ENCODE measurements at regions not wholly inside any gene's neighbourhood (a gene's known extent, or its start where the extent isn't known, plus 50 kb on each side); places are given as distances from the start of the nearest gene placed in this dataset.
"Not testable (repeated sequence)": the region's sequence is repeated elsewhere in the genome, so short reads cannot be mapped to it uniquely, and the experiment has no call there.

GRCh38 chr11:129704831-129705230, 110.8 kb upstream of the TMEM45B start:
- Mint-ChIP-seq H3K27me3 (peaks cover 12% of the 10 kb centered on the region), H3K4me1 (no peaks in the 10 kb centered on the region), H3K27ac (no peak overlapping the region), H3K4me3 (no peak overlapping the region), H3K9me3 (no peaks in the 10 kb centered on the region), H3K36me3 (no peaks in the 10 kb centered on the region)
- no peak for DNase-seq (ENCODE audit: low spot score in 2 of 2)
- no peak for ATAC-seq (ENCODE audit: low read depth)

GRCh38 chr11:129705341-129705740, 110.3 kb upstream of the TMEM45B start:
- no peaks in the 10 kb centered on the region for H3K4me1 Mint-ChIP-seq
- no peak overlapping the region for H3K27ac Mint-ChIP-seq
- no peak for DNase-seq (ENCODE audit: low spot score in 2 of 2)
- H3K9me3 Mint-ChIP-seq, result no peaks in the 10 kb centered on the region
- peaks cover 14% of the 10 kb centered on the region for H3K27me3 Mint-ChIP-seq
- no peak for ATAC-seq (ENCODE audit: low read depth)
- no peaks in the 10 kb centered on the region for H3K36me3 Mint-ChIP-seq
- no peak overlapping the region for H3K4me3 Mint-ChIP-seq

GRCh38 chr11:129705933-129706332, 109.7 kb upstream of the TMEM45B start:
- DNase-seq (ENCODE audit: low spot score in 2 of 2) (no peak), ATAC-seq (ENCODE audit: low read depth) (no peak)
- no peaks in the 10 kb centered on the region for H3K36me3 Mint-ChIP-seq
- H3K27me3 Mint-ChIP-seq, result peaks cover 11% of the 10 kb centered on the region
- H3K27ac Mint-ChIP-seq, result no peak overlapping the region
- no peaks in the 10 kb centered on the region for H3K9me3 Mint-ChIP-seq
- H3K4me1 Mint-ChIP-seq, result no peaks in the 10 kb centered on the region
- no peak overlapping the region for H3K4me3 Mint-ChIP-seq

- peaks cover 1% of the 10 kb centered on the region for H3K9me3 Mint-ChIP-seq
- DNase-seq (ENCODE audit: low spot score in 2 of 2), result no peak
- no peak for ATAC-seq (ENCODE audit: low read depth)
- peaks cover 6% of the 10 kb centered on the region for H3K27me3 Mint-ChIP-seq
- H3K36me3 Mint-ChIP-seq, result no peaks in the 10 kb centered on the region
- H3K27ac Mint-ChIP-seq, result no peak overlapping the region
- H3K4me1 Mint-ChIP-seq, result no peaks in the 10 kb centered on the region
- H3K4me3 Mint-ChIP-seq, result no peak overlapping the region
Measured at GRCh38 chr11:129709801-129710398, 105.7 kb upstream of the TMEM45B start.

DNA sequence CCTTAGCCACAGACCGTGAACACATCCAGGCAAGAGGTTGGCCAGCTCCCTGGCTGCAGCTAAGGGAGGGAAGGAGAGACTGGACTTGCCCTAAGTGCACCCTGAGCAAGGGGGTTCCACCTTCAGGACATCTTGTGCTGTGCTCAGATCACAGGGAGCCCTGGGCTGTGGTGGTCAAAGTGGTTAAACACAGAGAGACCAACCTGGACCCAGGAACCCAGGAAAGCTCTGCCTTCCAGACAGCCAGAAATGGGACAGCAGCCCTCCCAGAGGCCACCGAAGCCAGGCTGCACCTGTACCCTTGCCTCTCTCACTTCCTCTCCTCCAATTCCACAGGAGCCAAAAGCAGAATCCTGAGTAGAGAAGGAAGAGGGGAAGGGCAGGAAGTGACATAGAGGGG, 105.2 kb upstream of the TMEM45B start:
- ATAC-seq (ENCODE audit: low read depth), result no peak
- no peak overlapping the region for H3K27ac Mint-ChIP-seq

GRCh38 chr11:129711760-129712159, 103.9 kb upstream of the TMEM45B start:
- ATAC-seq (ENCODE audit: low read depth) (no peak), DNase-seq (ENCODE audit: low spot score in 2 of 2) (no peak)
- Mint-ChIP-seq H3K9me3 (peaks cover 5% of the 10 kb centered on the region), H3K27ac (no peak overlapping the region), H3K36me3 (no peaks in the 10 kb centered on the region), H3K4me1 (no peaks in the 10 kb centered on the region), H3K4me3 (no peak overlapping the region), H3K27me3 (peaks cover 6% of the 10 kb centered on the region)

More for the DNA sequence above, 105.2 kb upstream of the TMEM45B start:
- Mint-ChIP-seq H3K4me1 (no peaks in the 10 kb centered on the region), H3K4me3 (no peak overlapping the region), H3K36me3 (no peaks in the 10 kb centered on the region), H3K27me3 (peaks cover 6% of the 10 kb centered on the region), H3K9me3 (peaks cover 3% of the 10 kb centered on the region)
- no peak for DNase-seq (ENCODE audit: low spot score in 2 of 2)

DNA sequence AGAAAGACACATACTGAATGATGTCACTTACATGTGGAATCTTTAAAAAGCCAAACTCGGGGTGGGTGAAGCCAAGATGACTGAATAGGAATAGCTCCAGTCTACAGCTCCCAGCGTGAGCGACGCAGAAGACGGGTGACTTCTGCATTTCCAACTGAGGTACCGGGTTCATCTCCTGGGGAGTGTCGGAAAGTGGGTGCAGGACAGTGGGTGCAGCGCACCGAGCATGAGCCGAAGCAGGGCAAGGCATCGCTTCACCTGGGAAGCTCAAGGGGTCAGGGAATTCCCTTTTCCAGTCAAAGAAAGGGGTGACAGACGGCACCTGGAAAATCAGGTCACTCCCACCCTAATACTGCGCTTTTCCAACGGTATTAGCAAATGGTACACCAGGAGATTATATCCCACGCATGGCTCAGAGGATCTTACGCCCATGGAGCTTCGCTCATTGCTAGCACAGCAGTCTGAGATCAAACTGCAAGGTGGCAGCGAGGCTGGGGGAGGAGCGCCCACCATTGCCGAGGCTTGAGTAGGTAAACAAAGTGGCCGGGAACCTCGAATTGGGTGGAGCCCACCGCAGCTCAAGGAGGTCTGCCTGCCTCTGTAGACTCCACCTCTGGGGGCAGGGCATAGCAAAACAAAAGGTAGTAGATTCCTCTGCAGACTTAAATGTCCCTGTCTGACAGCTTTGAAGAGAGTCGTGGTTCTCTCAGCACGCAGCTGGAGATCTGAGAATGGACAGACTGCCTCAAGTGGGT, 103.0 kb upstream of the TMEM45B start:
- ATAC-seq (ENCODE audit: low read depth); H3K27me3 Mint-ChIP-seq; H3K9me3 Mint-ChIP-seq; H3K4me3 Mint-ChIP-seq; H3K36me3 Mint-ChIP-seq; DNase-seq (ENCODE audit: low spot score in 2 of 2); H3K4me1 Mint-ChIP-seq; H3K27ac Mint-ChIP-seq: not testable (repeated sequence)

DNA sequence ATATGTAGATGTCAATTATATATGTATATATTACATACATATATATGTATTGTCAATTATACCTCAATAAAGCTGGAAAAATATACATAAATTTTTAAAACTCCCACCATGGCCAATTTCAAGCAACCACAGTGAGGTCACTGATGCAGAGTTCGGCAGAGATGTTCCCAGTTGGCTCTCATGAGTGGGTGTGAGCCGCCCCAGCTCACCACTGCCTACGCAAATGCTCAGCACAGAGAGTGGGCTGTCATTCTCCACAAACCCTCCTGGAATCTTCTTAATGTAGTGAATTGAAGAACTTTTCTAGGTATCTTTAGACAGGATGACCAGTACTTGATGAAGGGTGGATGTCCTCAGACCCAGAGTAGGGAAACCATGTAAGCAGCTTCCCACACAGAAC, 96.6 kb upstream of the TMEM45B start:
- peaks cover 3% of the 10 kb centered on the region for H3K9me3 Mint-ChIP-seq
- no peaks in the 10 kb centered on the region for H3K27me3 Mint-ChIP-seq
- DNase-seq (ENCODE audit: low spot score in 2 of 2) (no peak), ATAC-seq (ENCODE audit: low read depth) (no peak)
- H3K36me3 Mint-ChIP-seq, result no peaks in the 10 kb centered on the region
- H3K4me1 Mint-ChIP-seq, result no peaks in the 10 kb centered on the region
- H3K4me3 Mint-ChIP-seq, result no peak overlapping the region
- no peak overlapping the region for H3K27ac Mint-ChIP-seq

DNA sequence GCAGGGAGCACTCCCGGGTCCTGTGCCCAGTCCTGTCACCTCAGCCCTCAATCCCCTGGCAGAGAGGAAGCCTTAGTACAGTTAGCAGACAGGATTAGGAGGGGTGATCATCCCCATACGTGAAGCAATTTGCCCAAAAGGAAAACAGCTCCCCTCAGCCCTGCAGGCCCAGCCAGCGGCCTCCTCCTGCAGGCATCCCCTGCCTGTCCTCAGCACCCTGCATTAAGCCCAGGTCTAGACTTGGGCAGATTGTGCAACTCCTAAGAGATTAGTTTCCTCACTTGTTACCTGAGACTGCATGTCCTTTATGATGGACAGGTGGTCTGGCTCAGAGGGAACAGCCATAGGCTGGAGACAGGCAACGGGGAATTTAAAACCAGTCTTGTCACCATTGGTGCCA, 95.5 kb upstream of the TMEM45B start:
- DNase-seq (ENCODE audit: low spot score in 2 of 2) (no peak), ATAC-seq (ENCODE audit: low read depth) (no peak)
- H3K9me3 Mint-ChIP-seq, result peaks cover 3% of the 10 kb centered on the region
- H3K36me3 Mint-ChIP-seq, result no peaks in the 10 kb centered on the region
- no peak overlapping the region for H3K27ac Mint-ChIP-seq
- H3K4me1 Mint-ChIP-seq, result no peaks in the 10 kb centered on the region
- no peaks in the 10 kb centered on the region for H3K27me3 Mint-ChIP-seq
- no peak overlapping the region for H3K4me3 Mint-ChIP-seq

DNA sequence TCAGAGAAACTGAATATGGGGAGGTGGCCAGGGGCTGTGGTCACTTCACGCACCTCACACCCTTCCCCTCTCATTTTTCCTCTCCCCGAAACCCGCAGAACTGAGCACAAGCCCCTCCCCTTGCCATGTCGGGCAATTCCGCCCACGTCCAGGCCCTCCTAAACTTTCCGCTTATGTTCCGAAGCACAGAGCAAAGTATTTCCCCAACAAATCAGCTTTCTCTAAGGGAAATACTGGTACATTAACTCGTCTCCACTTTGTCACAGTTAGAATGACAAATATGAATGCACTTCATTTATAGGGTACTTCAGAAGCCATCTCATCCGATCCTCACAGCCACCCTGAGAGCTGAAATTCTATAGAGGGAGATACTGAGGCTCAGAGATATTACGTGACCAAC, 94.7 kb upstream of the TMEM45B start:
- no peak for ATAC-seq (ENCODE audit: low read depth)

GRCh38 chr11:129721685-129722084, 94.0 kb upstream of the TMEM45B start:
- ATAC-seq (ENCODE audit: low read depth), result no peak
- DNase-seq (ENCODE audit: low spot score in 2 of 2), result no peak
- no peaks in the 10 kb centered on the region for H3K4me1 Mint-ChIP-seq
- H3K4me3 Mint-ChIP-seq, result no peak overlapping the region
- H3K27ac Mint-ChIP-seq, result no peak overlapping the region
- peaks cover 6% of the 10 kb centered on the region for H3K27me3 Mint-ChIP-seq
- no peaks in the 10 kb centered on the region for H3K9me3 Mint-ChIP-seq
- no peaks in the 10 kb centered on the region for H3K36me3 Mint-ChIP-seq

More for the DNA sequence above, 94.7 kb upstream of the TMEM45B start:
- Mint-ChIP-seq H3K9me3 (no peaks in the 10 kb centered on the region), H3K4me3 (no peak overlapping the region), H3K27me3 (peaks cover 3% of the 10 kb centered on the region), H3K27ac (no peak overlapping the region), H3K4me1 (no peaks in the 10 kb centered on the region), H3K36me3 (no peaks in the 10 kb centered on the region)
- DNase-seq (ENCODE audit: low spot score in 2 of 2), result no peak

GRCh38 chr11:129722529-129722928, 93.1 kb upstream of the TMEM45B start:
- Mint-ChIP-seq H3K27ac (no peak overlapping the region), H3K4me3 (no peak overlapping the region), H3K36me3 (no peaks in the 10 kb centered on the region), H3K27me3 (peaks cover 6% of the 10 kb centered on the region), H3K4me1 (no peaks in the 10 kb centered on the region), H3K9me3 (no peaks in the 10 kb centered on the region)
- no peak for DNase-seq (ENCODE audit: low spot score in 2 of 2)
- ATAC-seq (ENCODE audit: low read depth), result no peak

DNA sequence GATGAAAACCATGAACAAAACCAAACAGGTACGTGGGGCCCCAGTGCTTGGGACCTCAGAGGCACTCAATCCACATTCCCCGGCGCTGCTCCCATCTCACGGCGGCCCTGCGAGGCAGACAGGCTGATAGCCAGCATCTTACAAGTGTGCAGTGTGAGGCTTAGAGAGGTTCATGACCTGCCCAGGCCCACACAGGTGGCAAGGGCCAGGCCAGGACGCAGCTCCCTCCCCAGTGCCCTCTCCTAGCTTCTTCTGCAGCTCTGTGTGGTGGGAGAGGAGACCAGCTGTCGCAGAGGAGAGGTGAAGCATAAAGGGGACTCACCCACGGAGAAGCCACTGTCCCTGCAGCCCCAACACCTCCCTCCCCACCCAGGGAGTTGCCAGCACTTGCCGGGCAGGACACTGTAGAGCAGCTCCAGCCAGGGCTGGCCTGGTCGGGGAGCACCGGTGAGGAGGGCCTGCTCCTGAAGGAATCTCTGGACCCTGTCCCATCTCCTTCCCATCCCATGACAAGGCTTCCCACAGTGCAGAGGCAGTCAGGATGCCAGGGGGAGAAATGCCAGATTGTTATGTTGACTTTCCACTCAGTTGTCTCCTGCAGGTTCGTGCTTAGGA, 92.4 kb upstream of the TMEM45B start:
- no peaks in the 10 kb centered on the region for H3K9me3 Mint-ChIP-seq
- no peak overlapping the region for H3K27ac Mint-ChIP-seq
- H3K4me3 Mint-ChIP-seq, result no peak overlapping the region
- no peaks in the 10 kb centered on the region for H3K4me1 Mint-ChIP-seq
- peaks cover 6% of the 10 kb centered on the region for H3K27me3 Mint-ChIP-seq
- ATAC-seq (ENCODE audit: low read depth), result no peak
- no peak for DNase-seq (ENCODE audit: low spot score in 2 of 2)
- no peaks in the 10 kb centered on the region for H3K36me3 Mint-ChIP-seq

GRCh38 chr11:129723761-129724162, 91.9 kb upstream of the TMEM45B start:
- Mint-ChIP-seq H3K4me3 (no peak overlapping the region), H3K27ac (no peak overlapping the region)

More at GRCh38 chr11:129723761-129724162, 91.9 kb upstream of the TMEM45B start:
- H3K9me3 Mint-ChIP-seq, result no peaks in the 10 kb centered on the region
- H3K36me3 Mint-ChIP-seq, result no peaks in the 10 kb centered on the region
- no peaks in the 10 kb centered on the region for H3K4me1 Mint-ChIP-seq
- ATAC-seq (ENCODE audit: low read depth) (no peak), DNase-seq (ENCODE audit: low spot score in 2 of 2) (no peak)
- H3K27me3 Mint-ChIP-seq, result peaks cover 6% of the 10 kb centered on the region
